AG09319 (cell line): ENCODE measurements at regions not wholly inside any gene's neighbourhood (a gene's known extent, or its start where the extent isn't known, plus 50 kb on each side); places are given as distances from the start of the nearest gene placed in this dataset.

Experiments used
- DNase-seq: peaks from one replicate; pipeline ENCODE4 v3.0.0-alpha.2; 2010; ENCODE audit warnings: low read depth; ENCODE audit errors: extremely low read depth
- TF ChIP-seq, protein P1 (sequence below): IDR thresholded peaks from 2 replicates; pipeline ENCODE4 v1.5.1; 2011; ENCODE audit warnings: low read depth, mild to moderate bottlenecking, inconsistent platforms, low read length, moderate library complexity

DNA sequence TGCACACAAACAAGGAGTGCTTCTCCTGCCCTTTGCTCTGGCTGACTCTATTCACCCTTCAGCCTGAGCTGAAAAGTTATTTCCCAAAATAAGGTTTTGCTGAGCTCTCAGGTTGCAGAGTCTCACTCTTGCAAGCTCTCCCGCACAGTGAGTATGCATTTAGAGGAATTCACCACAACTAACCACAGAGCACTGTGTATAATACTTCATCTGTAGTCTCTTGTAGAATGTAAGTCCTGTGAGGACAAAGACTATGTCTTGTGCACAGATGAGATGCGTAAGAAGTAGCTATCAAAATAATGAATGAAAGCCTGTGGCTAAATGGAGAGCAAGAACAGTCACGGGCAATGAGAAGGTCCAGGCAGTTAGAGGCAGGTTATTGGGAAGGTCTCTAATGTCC, 156.5 kb upstream of the SLCO3A1 start:
- DNase-seq, result no peak
- TF ChIP-seq, protein P1, sequence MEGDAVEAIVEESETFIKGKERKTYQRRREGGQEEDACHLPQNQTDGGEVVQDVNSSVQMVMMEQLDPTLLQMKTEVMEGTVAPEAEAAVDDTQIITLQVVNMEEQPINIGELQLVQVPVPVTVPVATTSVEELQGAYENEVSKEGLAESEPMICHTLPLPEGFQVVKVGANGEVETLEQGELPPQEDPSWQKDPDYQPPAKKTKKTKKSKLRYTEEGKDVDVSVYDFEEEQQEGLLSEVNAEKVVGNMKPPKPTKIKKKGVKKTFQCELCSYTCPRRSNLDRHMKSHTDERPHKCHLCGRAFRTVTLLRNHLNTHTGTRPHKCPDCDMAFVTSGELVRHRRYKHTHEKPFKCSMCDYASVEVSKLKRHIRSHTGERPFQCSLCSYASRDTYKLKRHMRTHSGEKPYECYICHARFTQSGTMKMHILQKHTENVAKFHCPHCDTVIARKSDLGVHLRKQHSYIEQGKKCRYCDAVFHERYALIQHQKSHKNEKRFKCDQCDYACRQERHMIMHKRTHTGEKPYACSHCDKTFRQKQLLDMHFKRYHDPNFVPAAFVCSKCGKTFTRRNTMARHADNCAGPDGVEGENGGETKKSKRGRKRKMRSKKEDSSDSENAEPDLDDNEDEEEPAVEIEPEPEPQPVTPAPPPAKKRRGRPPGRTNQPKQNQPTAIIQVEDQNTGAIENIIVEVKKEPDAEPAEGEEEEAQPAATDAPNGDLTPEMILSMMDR, result no peak

DNA sequence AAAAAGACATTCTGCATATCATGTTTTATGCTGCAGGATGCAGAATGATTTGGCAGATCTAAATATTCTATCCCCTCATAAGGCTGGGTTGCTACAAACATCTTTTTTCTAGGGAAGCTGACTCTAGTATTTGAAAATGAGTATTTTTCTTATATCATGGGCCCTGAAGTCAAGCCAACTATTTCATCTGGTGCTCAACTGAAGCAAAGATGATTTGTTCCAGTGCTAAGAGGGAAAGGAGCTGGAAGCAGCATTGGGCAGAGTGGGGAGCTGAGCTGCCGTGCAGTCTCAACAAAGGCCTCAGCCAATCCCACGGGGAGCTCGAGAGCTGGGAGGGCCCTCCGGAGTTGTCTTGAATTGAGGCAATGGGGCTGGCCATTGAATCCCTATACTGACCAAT, 155.3 kb upstream of the SLCO3A1 start:
- TF ChIP-seq, protein P1, result no peak
- DNase-seq, result no peak

DNA sequence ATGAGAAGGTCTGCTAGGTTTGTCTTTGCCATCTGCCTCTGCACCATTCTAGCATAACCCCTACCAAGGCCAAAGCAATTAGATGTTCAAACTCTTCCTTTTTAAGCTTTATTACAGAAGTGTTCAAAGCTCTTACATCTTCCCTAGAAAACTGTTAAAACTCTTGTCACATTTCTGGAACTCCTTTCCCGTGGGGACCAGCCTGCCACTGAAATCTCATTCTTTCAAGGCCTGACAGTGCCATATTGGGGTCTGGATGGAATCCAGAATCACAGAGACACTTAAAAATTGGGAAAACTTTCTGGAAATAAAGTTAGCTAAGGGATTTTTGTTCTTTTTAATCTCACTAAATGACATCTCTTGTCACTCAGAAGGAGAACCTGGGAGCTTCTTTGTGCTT, 153.8 kb upstream of the SLCO3A1 start:
- DNase-seq, result no peak
- TF ChIP-seq, protein P1, result no peak

DNA sequence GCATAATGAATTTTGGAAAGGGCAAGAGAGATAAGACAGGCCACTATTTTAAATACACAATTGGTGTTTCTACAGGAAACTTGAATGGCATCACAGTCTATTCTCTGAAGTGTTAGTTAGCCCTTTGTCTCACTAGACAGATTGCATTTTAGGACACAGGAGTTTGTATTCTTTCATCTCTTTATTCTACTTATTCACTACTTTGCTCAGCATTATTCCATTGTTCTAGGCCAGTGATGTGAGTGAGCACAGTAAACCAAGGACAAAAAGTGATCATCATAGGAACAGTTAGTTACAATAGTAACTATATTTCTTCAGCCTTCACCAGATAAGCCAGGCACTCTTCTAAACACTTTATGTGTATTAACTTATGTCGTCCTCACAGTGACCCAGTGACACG, 150.2 kb upstream of the SLCO3A1 start:
- TF ChIP-seq, protein P1, result no peak
- DNase-seq, result no peak

DNA sequence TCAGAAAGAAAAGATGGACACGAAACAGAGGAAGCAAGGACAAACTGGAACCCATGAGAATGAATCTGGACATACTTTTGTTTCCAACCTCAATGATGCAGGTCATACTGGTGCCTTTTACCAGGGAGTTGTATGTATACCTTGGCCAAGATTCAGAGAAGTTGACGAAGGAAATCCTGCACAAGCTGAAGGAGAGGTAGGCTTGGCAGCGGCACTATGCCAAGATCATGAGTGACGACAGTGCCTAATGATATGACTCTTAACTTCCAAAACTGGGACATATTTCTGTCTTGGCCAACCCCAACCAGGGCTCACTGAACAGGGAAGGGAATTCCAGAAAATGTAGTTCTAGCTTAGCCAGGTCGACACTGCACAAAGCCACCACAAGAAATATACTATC, 149.2 kb upstream of the SLCO3A1 start:
- TF ChIP-seq, protein P1, result no peak
- no peak for DNase-seq

DNA sequence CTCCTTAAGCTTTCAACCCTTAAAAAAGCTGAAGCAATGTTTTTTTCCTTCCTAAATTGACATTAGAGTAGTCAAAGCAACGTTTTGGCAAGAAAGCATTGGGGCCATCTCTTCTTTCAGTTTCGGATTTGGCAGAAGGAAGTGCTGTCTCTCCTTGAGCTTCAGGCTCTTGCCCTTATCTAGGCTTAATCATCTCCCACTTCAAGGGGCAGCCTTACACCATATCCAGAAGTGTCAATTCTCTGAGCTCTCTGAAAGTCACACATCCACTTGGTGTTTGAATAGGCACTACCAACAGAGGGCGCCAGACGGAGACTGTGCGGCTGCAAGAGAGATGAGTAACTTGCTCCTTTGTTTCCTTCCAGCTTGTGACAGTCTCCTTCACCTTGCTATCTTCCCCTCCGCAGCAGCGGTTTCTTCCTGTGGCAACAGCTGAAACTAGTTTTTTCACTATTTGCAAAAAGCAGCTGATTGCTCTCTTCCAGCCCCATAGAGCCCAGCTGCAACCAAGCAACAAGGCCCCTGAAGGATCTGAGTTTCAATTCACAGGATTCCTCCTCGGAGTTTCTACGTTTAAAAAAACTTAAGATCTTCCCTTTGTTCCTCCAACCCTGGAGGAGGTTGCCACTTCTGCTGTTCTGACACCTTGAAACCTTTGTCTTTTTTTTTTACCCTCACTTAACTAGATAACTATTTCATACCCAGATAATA, 147.0 kb upstream of the SLCO3A1 start:
- peak; percentile 20 for DNase-seq
- TF ChIP-seq, protein P1, result peak; percentile 95

DNA sequence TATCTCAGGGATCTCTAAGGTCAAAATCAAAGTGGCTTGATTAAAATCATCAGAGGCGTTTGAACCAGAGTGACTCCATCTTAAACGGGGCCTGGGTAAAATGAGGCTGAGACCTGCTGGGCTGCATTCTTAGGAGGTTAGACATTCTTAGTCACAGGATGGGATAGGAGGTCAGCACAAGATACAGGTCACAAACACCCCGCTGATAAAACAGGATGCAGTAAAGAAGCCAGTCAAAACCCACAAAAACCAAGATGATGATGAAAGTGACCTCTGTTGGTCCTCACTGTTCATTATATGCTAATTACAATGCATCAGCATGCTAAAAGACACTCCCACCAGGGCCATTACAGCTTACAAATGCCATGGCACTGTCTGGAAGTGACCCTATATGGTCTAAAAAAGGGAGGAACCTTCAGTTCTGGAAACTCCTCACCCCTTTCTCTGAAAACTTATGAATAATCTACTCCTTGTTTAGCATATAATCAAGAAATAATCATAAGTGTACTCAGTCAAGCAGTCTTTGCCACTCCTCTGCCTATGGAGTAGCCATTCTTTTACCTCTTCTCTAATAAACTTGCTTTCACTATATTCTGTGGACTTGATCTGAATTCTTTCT, 143.3 kb upstream of the SLCO3A1 start:
- DNase-seq, result no peak
- TF ChIP-seq, protein P1, result no peak
